GM12878 (cell line): ENCODE measurements at regions not wholly inside any gene's neighbourhood (a gene's known extent, or its start where the extent isn't known, plus 50 kb on each side); places are given as distances from the start of the nearest gene placed in this dataset.

Experiments
- ATF3 ChIP-seq: IDR thresholded peaks from 2 replicates; pipeline ENCODE4 v1.6.1; 2011; ENCODE audit warnings: low read depth, mild to moderate bottlenecking, low read length, moderate library complexity, borderline replicate concordance; ENCODE audit errors: extremely low read depth
- CBX3 ChIP-seq: fragments of 200-600 bp; sonication (generic); IDR thresholded peaks from 2 replicates; pipeline ENCODE4 v1.6.1; 2016; ENCODE audit warnings: low read depth, borderline replicate concordance
- CTCF ChIP-seq, 3 experiments: IDR thresholded peaks in 2 of 3; conservative IDR thresholded peaks in 1 of 3; 2 replicates each; pipeline ENCODE4 v1.5.1; 2011; ENCODE audit warnings: low read depth in 3 of 3, low read length in 3 of 3, mild to moderate bottlenecking in 3 of 3, control low read depth in 2 of 3, moderate library complexity in 2 of 3, inconsistent platforms in 1 of 3, mixed read lengths in 1 of 3; ENCODE audit not compliant: control insufficient read depth in 2 of 3, insufficient read depth in 1 of 3; ENCODE audit errors: extremely low read depth in 1 of 3
- EZH2 ChIP-seq: IDR thresholded peaks from 2 replicates; pipeline ENCODE4 v1.6.1; 2012; ENCODE audit warnings: low read depth, mild to moderate bottlenecking, control low read depth, inconsistent platforms, low read length, borderline replicate concordance; ENCODE audit not compliant: control insufficient read depth
- NR2C2 ChIP-seq: IDR thresholded peaks from 2 replicates; pipeline ENCODE4 v1.6.1; 2011; ENCODE audit warnings: borderline replicate concordance, low read depth; ENCODE audit not compliant: control insufficient read depth, insufficient read length
- POLR2A ChIP-seq: IDR thresholded peaks from 2 replicates; pipeline ENCODE4 v1.6.1; 2011; ENCODE audit warnings: low read depth, mild to moderate bottlenecking, low read length
- SPI1 ChIP-seq: IDR thresholded peaks from 2 replicates; pipeline ENCODE4 v1.6.1; 2011; ENCODE audit warnings: low read depth, mild to moderate bottlenecking, low read length, moderate library complexity, borderline replicate concordance; ENCODE audit not compliant: insufficient read depth
- TAF1 ChIP-seq: IDR thresholded peaks from 2 replicates; pipeline ENCODE4 v1.6.1; 2011; ENCODE audit warnings: mild to moderate bottlenecking, low read depth, low read length, borderline replicate concordance
- ZNF274 ChIP-seq: IDR thresholded peaks from one replicate; pipeline ENCODE4 v1.8.0; 2011; ENCODE audit not compliant: insufficient read length, insufficient read depth

- TF ChIP-seq CTCF (IDR thresholded peaks at IDR 0.05 in 2 of 3, conservative IDR thresholded peaks at IDR 0.05 in 1 of 3; ENCODE audit: control insufficient read depth in 2 of 3, extremely low read depth in 1 of 3, insufficient read depth in 1 of 3, low read depth in 3 of 3, low read length in 3 of 3) (no peak), ATF3 (no peak), NR2C2 (no peak), CBX3 (no peak), ZNF274 (no peak), EZH2 (no peak), TAF1 (no peak), SPI1 (no peak), POLR2A (no peak)
Observed at GRCh38 chr3:145737952-145738351, 423.0 kb downstream of the PLOD2 start.
